ENCODE measurements at regions not wholly inside any gene's neighbourhood (a gene's known extent, or its start where the extent isn't known, plus 50 kb on each side); places are given as distances from the start of the nearest gene placed in this dataset.
"Not testable (repeated sequence)": the region's sequence is repeated elsewhere in the genome, so short reads cannot be mapped to it uniquely, and the experiment has no call there.

- DNase-seq; H3K4me1 Mint-ChIP-seq; H3K27me3 Mint-ChIP-seq; ATAC-seq (ENCODE audit: low read depth in 2 of 2); H3K36me3 Mint-ChIP-seq; H3K27ac Mint-ChIP-seq; H3K9me3 Mint-ChIP-seq; H3K4me3 Mint-ChIP-seq: not testable (repeated sequence)
These were observed 372.6 kb downstream of the TCERG1L start for GRCh38 chr10:130938891-130939290.

- H3K4me3 Mint-ChIP-seq, result no peak overlapping the region
- H3K9me3 Mint-ChIP-seq, result peaks cover 0 to 4% (median 0%) of the 10 kb centered on the region in 7 donors
- H3K27me3 Mint-ChIP-seq, result peaks cover 0 to 6% (median 0%) of the 10 kb centered on the region in 3 donors
- no peaks in the 10 kb centered on the region for H3K4me1 Mint-ChIP-seq
- H3K27ac Mint-ChIP-seq, result no peak overlapping the region
- DNase-seq, result no peak
- no peak for ATAC-seq (ENCODE audit: low read depth in 2 of 2)
- no peaks in the 10 kb centered on the region for H3K36me3 Mint-ChIP-seq
These were observed 369.6 kb downstream of the TCERG1L start for GRCh38 chr10:130941886-130942285.

- no peak overlapping the region for H3K27ac Mint-ChIP-seq
- no peaks in the 10 kb centered on the region for H3K4me1 Mint-ChIP-seq
- H3K9me3 Mint-ChIP-seq, result peaks cover 0 to 13% (median 1%) of the 10 kb centered on the region in 7 donors
- peaks cover 0 to 4% (median 0%) of the 10 kb centered on the region in 3 donors for H3K27me3 Mint-ChIP-seq
- no peak overlapping the region for H3K4me3 Mint-ChIP-seq
- no peaks in the 10 kb centered on the region for H3K36me3 Mint-ChIP-seq
- no peak for DNase-seq
- ATAC-seq (ENCODE audit: low read depth in 2 of 2), result no peak
These were observed 359.4 kb downstream of the TCERG1L start for GRCh38 chr10:130952086-130952485.

- no peak overlapping the region for H3K27ac Mint-ChIP-seq
- H3K4me1 Mint-ChIP-seq, result no peaks in the 10 kb centered on the region
- no peak overlapping the region for H3K4me3 Mint-ChIP-seq
- ATAC-seq (ENCODE audit: low read depth in 2 of 2) (no peak), DNase-seq (no peak)
- peaks cover 0 to 4% (median 0%) of the 10 kb centered on the region in 3 donors for H3K27me3 Mint-ChIP-seq
- no peaks in the 10 kb centered on the region for H3K36me3 Mint-ChIP-seq
- H3K9me3 Mint-ChIP-seq, result no peaks in the 10 kb centered on the region
These were observed 357.1 kb downstream of the TCERG1L start for GRCh38 chr10:130954326-130954905.

- Mint-ChIP-seq H3K4me1 (no peaks in the 10 kb centered on the region), H3K36me3 (no peaks in the 10 kb centered on the region), H3K27me3 (peaks cover 0 to 4% (median 0%) of the 10 kb centered on the region in 3 donors), H3K4me3 (no peak overlapping the region), H3K9me3 (peaks cover 0 to 4% (median 0%) of the 10 kb centered on the region in 7 donors), H3K27ac (no peak overlapping the region)
- DNase-seq, result no peak
- ATAC-seq (ENCODE audit: low read depth in 2 of 2), result no peak
These were observed 355.3 kb downstream of the TCERG1L start for GRCh38 chr10:130956251-130956650.

GRCh38 chr10:130957423-130957822 lies 354.1 kb downstream of the TCERG1L start:
- H3K36me3 Mint-ChIP-seq, result no peaks in the 10 kb centered on the region
- H3K27ac Mint-ChIP-seq, result no peak overlapping the region
- H3K27me3 Mint-ChIP-seq, result peaks cover 0 to 4% (median 0%) of the 10 kb centered on the region in 3 donors
- H3K9me3 Mint-ChIP-seq, result peaks cover 0 to 4% (median 0%) of the 10 kb centered on the region in 7 donors
- DNase-seq (no peak), ATAC-seq (ENCODE audit: low read depth in 2 of 2) (no peak)
- no peak overlapping the region for H3K4me3 Mint-ChIP-seq
- no peaks in the 10 kb centered on the region for H3K4me1 Mint-ChIP-seq

GRCh38 chr10:130958003-130958402 lies 353.5 kb downstream of the TCERG1L start:
- ATAC-seq (ENCODE audit: low read depth in 2 of 2), result no peak

GRCh38 chr10:130958981-130959751 lies 352.4 kb downstream of the TCERG1L start:
- no peaks in the 10 kb centered on the region for H3K4me1 Mint-ChIP-seq
- H3K4me3 Mint-ChIP-seq, result no peak overlapping the region
- H3K27me3 Mint-ChIP-seq, result no peaks in the 10 kb centered on the region
- no peak for ATAC-seq (ENCODE audit: low read depth in 2 of 2)
- H3K36me3 Mint-ChIP-seq, result no peaks in the 10 kb centered on the region
- DNase-seq, result no peak
- peaks cover 0 to 4% (median 0%) of the 10 kb centered on the region in 7 donors for H3K9me3 Mint-ChIP-seq
- H3K27ac Mint-ChIP-seq, result no peak overlapping the region

More at GRCh38 chr10:130958003-130958402, 353.5 kb downstream of the TCERG1L start:
- no peak overlapping the region for H3K27ac Mint-ChIP-seq
- H3K27me3 Mint-ChIP-seq, result peaks cover 0 to 4% (median 0%) of the 10 kb centered on the region in 3 donors
- H3K9me3 Mint-ChIP-seq, result peaks cover 0 to 4% (median 0%) of the 10 kb centered on the region in 7 donors
- no peak overlapping the region for H3K4me3 Mint-ChIP-seq
- H3K36me3 Mint-ChIP-seq, result no peaks in the 10 kb centered on the region
- DNase-seq, result no peak
- H3K4me1 Mint-ChIP-seq, result no peaks in the 10 kb centered on the region

- ATAC-seq (ENCODE audit: low read depth in 2 of 2) (no peak), DNase-seq (no peak)
- Mint-ChIP-seq H3K4me3 (no peak overlapping the region), H3K27ac (no peak overlapping the region), H3K9me3 (peaks cover 0 to 4% (median 0%) of the 10 kb centered on the region in 7 donors), H3K27me3 (no peaks in the 10 kb centered on the region), H3K36me3 (no peaks in the 10 kb centered on the region), H3K4me1 (no peaks in the 10 kb centered on the region)
These were observed 351.7 kb downstream of the TCERG1L start for GRCh38 chr10:130959752-130960195.

- H3K27ac Mint-ChIP-seq, result no peak overlapping the region
- DNase-seq, result no peak
- H3K4me1 Mint-ChIP-seq, result no peaks in the 10 kb centered on the region
- H3K4me3 Mint-ChIP-seq, result no peak overlapping the region
- no peak for ATAC-seq (ENCODE audit: low read depth in 2 of 2)
- H3K36me3 Mint-ChIP-seq, result no peaks in the 10 kb centered on the region
- H3K9me3 Mint-ChIP-seq, result peaks cover 0 to 4% (median 0%) of the 10 kb centered on the region in 7 donors
- H3K27me3 Mint-ChIP-seq, result no peaks in the 10 kb centered on the region
These were observed 351.0 kb downstream of the TCERG1L start for GRCh38 chr10:130960531-130960930.

GRCh38 chr10:130961506-130962239 lies 349.8 kb downstream of the TCERG1L start:
- DNase-seq, result no peak
- H3K27me3 Mint-ChIP-seq, result no peaks in the 10 kb centered on the region
- no peak overlapping the region for H3K27ac Mint-ChIP-seq
- ATAC-seq (ENCODE audit: low read depth in 2 of 2), result no peak
- peaks cover 0 to 6% (median 0%) of the 10 kb centered on the region in 7 donors for H3K9me3 Mint-ChIP-seq
- H3K4me3 Mint-ChIP-seq, result no peak overlapping the region
- no peaks in the 10 kb centered on the region for H3K4me1 Mint-ChIP-seq
- H3K36me3 Mint-ChIP-seq, result no peaks in the 10 kb centered on the region

GRCh38 chr10:130962240-130963051 lies 349.1 kb downstream of the TCERG1L start:
- DNase-seq, result no peak
- Mint-ChIP-seq H3K4me3 (no peak overlapping the region), H3K27me3 (no peaks in the 10 kb centered on the region), H3K4me1 (no peaks in the 10 kb centered on the region), H3K9me3 (peaks cover 0 to 6% (median 0%) of the 10 kb centered on the region in 7 donors), H3K27ac (no peak overlapping the region), H3K36me3 (no peaks in the 10 kb centered on the region)
- no peak for ATAC-seq (ENCODE audit: low read depth in 2 of 2)

GRCh38 chr10:130963052-130963393 lies 348.5 kb downstream of the TCERG1L start:
- no peaks in the 10 kb centered on the region for H3K27me3 Mint-ChIP-seq
- H3K4me3 Mint-ChIP-seq, result no peak overlapping the region
- peaks cover 0 to 6% (median 0%) of the 10 kb centered on the region in 7 donors for H3K9me3 Mint-ChIP-seq
- H3K27ac Mint-ChIP-seq, result no peak overlapping the region
- H3K36me3 Mint-ChIP-seq, result no peaks in the 10 kb centered on the region
- H3K4me1 Mint-ChIP-seq, result no peaks in the 10 kb centered on the region
- DNase-seq (no peak), ATAC-seq (ENCODE audit: low read depth in 2 of 2) (no peak)
